ENCODE measurements at regions not wholly inside any gene's neighbourhood (a gene's known extent, or its start where the extent isn't known, plus 50 kb on each side); places are given as distances from the start of the nearest gene placed in this dataset.
A peak's percentile ranks its signal among the peaks of the same experiment; 100 is the strongest.

GRCh38 chr1:219427989-219428388 lies 184.9 kb downstream of the ZC3H11B start:
- no peak overlapping the region for H4K91ac ChIP-seq (ENCODE audit: low read length)
- H3K4me3 ChIP-seq (ENCODE audit: insufficient read depth in 1 of 2, low read depth in 1 of 2, low read length in 2 of 2) = no peak overlapping the region
- no CpG with 5 or more reads among the region's 2 CpGs for WGBS
- H2AFZ ChIP-seq (ENCODE audit: low read depth, low read length) = no peak overlapping the region
- peak; percentile 11 for DNase-seq
- H3K4me2 ChIP-seq (ENCODE audit: low read length, poor library complexity, severe bottlenecking) = no peak overlapping the region
- H3K14ac ChIP-seq (ENCODE audit: low read length in 2 of 2) = no peak overlapping the region
- peak overlapping the region; percentile 64 for H3K9ac ChIP-seq (ENCODE audit: low read length)
- no peaks in the 10 kb centered on the region for H3K27me3 ChIP-seq (ENCODE audit: control insufficient read depth in 1 of 2, insufficient read depth in 1 of 2, low read length in 2 of 2)
- H3K4ac ChIP-seq (ENCODE audit: low read depth in 1 of 2, low read length in 2 of 2) = no peak overlapping the region
- H3K4me1 ChIP-seq (ENCODE audit: control insufficient read depth, insufficient read depth, low read depth, low read length) = peaks cover 4% of the 10 kb centered on the region
- H2BK120ac ChIP-seq (ENCODE audit: low read depth, low read length) = no peak overlapping the region
- no peak overlapping the region for H2BK5ac ChIP-seq (ENCODE audit: low read depth, low read length, poor library complexity, severe bottlenecking)
- no peak overlapping the region for H2BK12ac ChIP-seq (ENCODE audit: low read length in 2 of 2)
- H2BK15ac ChIP-seq (ENCODE audit: low read depth, poor library complexity, severe bottlenecking) = no peak overlapping the region
- no peaks in the 10 kb centered on the region for H3K79me1 ChIP-seq (replicated peaks; ENCODE audit: low read length, poor library complexity, severe bottlenecking)
- H3K9me3 ChIP-seq (ENCODE audit: control insufficient read depth, low read length) = no peaks in the 10 kb centered on the region
- H3K36me3 ChIP-seq (ENCODE audit: control insufficient read depth in 1 of 2, insufficient read depth in 2 of 2, low read depth in 1 of 2, low read length in 2 of 2) = peaks cover 0 to 51% of the 10 kb centered on the region in 2 experiments
- H3K27ac ChIP-seq (ENCODE audit: low read length, poor library complexity, severe bottlenecking) = no peak overlapping the region
- no peak overlapping the region for H4K8ac ChIP-seq (ENCODE audit: low read length)
- no peak overlapping the region for H3K23ac ChIP-seq (ENCODE audit: low read length in 2 of 2)
- H2AK5ac ChIP-seq (ENCODE audit: low read length, severe bottlenecking) = no peak overlapping the region
- no peak overlapping the region for H3K18ac ChIP-seq (ENCODE audit: low read depth in 1 of 2, low read length in 2 of 2)

GRCh38 chr1:219427403-219427802 lies 185.5 kb downstream of the ZC3H11B start:
- no peak overlapping the region for H2BK15ac ChIP-seq (ENCODE audit: low read depth, poor library complexity, severe bottlenecking)
- no peak overlapping the region for H2AFZ ChIP-seq (ENCODE audit: low read depth, low read length)
- H2AK5ac ChIP-seq (ENCODE audit: low read length, severe bottlenecking) = no peak overlapping the region
- peaks cover 0 to 46% of the 10 kb centered on the region in 2 experiments for H3K36me3 ChIP-seq (ENCODE audit: control insufficient read depth in 1 of 2, insufficient read depth in 2 of 2, low read depth in 1 of 2, low read length in 2 of 2)
- no peak overlapping the region for H3K4ac ChIP-seq (ENCODE audit: low read depth in 1 of 2, low read length in 2 of 2)
- H3K14ac ChIP-seq (ENCODE audit: low read length in 2 of 2) = no peak overlapping the region
- H3K4me1 ChIP-seq (ENCODE audit: control insufficient read depth, insufficient read depth, low read depth, low read length) = peaks cover 3% of the 10 kb centered on the region
- H2BK5ac ChIP-seq (ENCODE audit: low read depth, low read length, poor library complexity, severe bottlenecking) = no peak overlapping the region
- H3K27me3 ChIP-seq (ENCODE audit: control insufficient read depth in 1 of 2, insufficient read depth in 1 of 2, low read length in 2 of 2) = no peaks in the 10 kb centered on the region
- H3K9ac ChIP-seq (ENCODE audit: low read length) = no peak overlapping the region
- no peak overlapping the region for H3K18ac ChIP-seq (ENCODE audit: low read depth in 1 of 2, low read length in 2 of 2)
- H3K23ac ChIP-seq (ENCODE audit: low read length in 2 of 2) = no peak overlapping the region
- H3K27ac ChIP-seq (ENCODE audit: low read length, poor library complexity, severe bottlenecking) = no peak overlapping the region
- no peaks in the 10 kb centered on the region for H3K79me1 ChIP-seq (replicated peaks; ENCODE audit: low read length, poor library complexity, severe bottlenecking)
- H3K4me3 ChIP-seq (ENCODE audit: insufficient read depth in 1 of 2, low read depth in 1 of 2, low read length in 2 of 2) = no peak overlapping the region
- H4K8ac ChIP-seq (ENCODE audit: low read length) = no peak overlapping the region
- no peak overlapping the region for H4K91ac ChIP-seq (ENCODE audit: low read length)
- no peaks in the 10 kb centered on the region for H3K9me3 ChIP-seq (ENCODE audit: control insufficient read depth, low read length)
- H3K4me2 ChIP-seq (ENCODE audit: low read length, poor library complexity, severe bottlenecking) = no peak overlapping the region
- DNase-seq = no peak
- H2BK120ac ChIP-seq (ENCODE audit: low read depth, low read length) = no peak overlapping the region
- H2BK12ac ChIP-seq (ENCODE audit: low read length in 2 of 2) = no peak overlapping the region

GRCh38 chr1:219422811-219423598 lies 189.9 kb downstream of the ZC3H11B start:
- H3K4me2 ChIP-seq (ENCODE audit: low read length, poor library complexity, severe bottlenecking) = no peak overlapping the region

GRCh38 chr1:219420913-219421312 lies 192.0 kb downstream of the ZC3H11B start:
- Histone ChIP-seq H3K79me1 (replicated peaks; ENCODE audit: low read length, poor library complexity, severe bottlenecking) (no peaks in the 10 kb centered on the region), H3K27me3 (ENCODE audit: control insufficient read depth in 1 of 2, insufficient read depth in 1 of 2, low read length in 2 of 2) (no peaks in the 10 kb centered on the region), H4K8ac (ENCODE audit: low read length) (no peak overlapping the region), H3K9me3 (ENCODE audit: control insufficient read depth, low read length) (no peaks in the 10 kb centered on the region), H3K4me2 (ENCODE audit: low read length, poor library complexity, severe bottlenecking) (no peak overlapping the region), H2BK120ac (ENCODE audit: low read depth, low read length) (no peak overlapping the region), H2AK5ac (ENCODE audit: low read length, severe bottlenecking) (no peak overlapping the region), H4K91ac (ENCODE audit: low read length) (no peak overlapping the region), H3K36me3 (ENCODE audit: control insufficient read depth in 1 of 2, insufficient read depth in 2 of 2, low read depth in 1 of 2, low read length in 2 of 2) (peaks cover 0 to 8% of the 10 kb centered on the region in 2 experiments), H3K4me1 (ENCODE audit: control insufficient read depth, insufficient read depth, low read depth, low read length) (no peaks in the 10 kb centered on the region), H3K27ac (ENCODE audit: low read length, poor library complexity, severe bottlenecking) (no peak overlapping the region), H3K23ac (ENCODE audit: low read length in 2 of 2) (no peak overlapping the region), H3K9ac (ENCODE audit: low read length) (no peak overlapping the region), H2BK5ac (ENCODE audit: low read depth, low read length, poor library complexity, severe bottlenecking) (no peak overlapping the region), H3K4ac (ENCODE audit: low read depth in 1 of 2, low read length in 2 of 2) (no peak overlapping the region), H3K14ac (ENCODE audit: low read length in 2 of 2) (no peak overlapping the region), H2AFZ (ENCODE audit: low read depth, low read length) (no peak overlapping the region), H2BK15ac (ENCODE audit: low read depth, poor library complexity, severe bottlenecking) (no peak overlapping the region), H3K4me3 (ENCODE audit: insufficient read depth in 1 of 2, low read depth in 1 of 2, low read length in 2 of 2) (no peak overlapping the region), H3K18ac (ENCODE audit: low read depth in 1 of 2, low read length in 2 of 2) (no peak overlapping the region), H2BK12ac (ENCODE audit: low read length in 2 of 2) (no peak overlapping the region)
- DNase-seq = no peak

More at GRCh38 chr1:219422811-219423598, 189.9 kb downstream of the ZC3H11B start:
- H3K36me3 ChIP-seq (ENCODE audit: control insufficient read depth in 1 of 2, insufficient read depth in 2 of 2, low read depth in 1 of 2, low read length in 2 of 2) = peaks cover 0 to 12% of the 10 kb centered on the region in 2 experiments
- no peak overlapping the region for H3K18ac ChIP-seq (ENCODE audit: low read depth in 1 of 2, low read length in 2 of 2)
- no peaks in the 10 kb centered on the region for H3K79me1 ChIP-seq (replicated peaks; ENCODE audit: low read length, poor library complexity, severe bottlenecking)
- no peak overlapping the region for H4K91ac ChIP-seq (ENCODE audit: low read length)
- no peak overlapping the region for H3K23ac ChIP-seq (ENCODE audit: low read length in 2 of 2)
- no peak overlapping the region for H2AK5ac ChIP-seq (ENCODE audit: low read length, severe bottlenecking)
- H3K14ac ChIP-seq (ENCODE audit: low read length in 2 of 2) = no peak overlapping the region
- no peak overlapping the region for H3K4me3 ChIP-seq (ENCODE audit: insufficient read depth in 1 of 2, low read depth in 1 of 2, low read length in 2 of 2)
- H2BK15ac ChIP-seq (ENCODE audit: low read depth, poor library complexity, severe bottlenecking) = no peak overlapping the region
- WGBS = 88% methylated on average over 4 of the region's 4 CpGs
- no peak overlapping the region for H2BK120ac ChIP-seq (ENCODE audit: low read depth, low read length)
- no peaks in the 10 kb centered on the region for H3K9me3 ChIP-seq (ENCODE audit: control insufficient read depth, low read length)
- H3K27me3 ChIP-seq (ENCODE audit: control insufficient read depth in 1 of 2, insufficient read depth in 1 of 2, low read length in 2 of 2) = no peaks in the 10 kb centered on the region
- no peaks in the 10 kb centered on the region for H3K4me1 ChIP-seq (ENCODE audit: control insufficient read depth, insufficient read depth, low read depth, low read length)
- H2BK12ac ChIP-seq (ENCODE audit: low read length in 2 of 2) = no peak overlapping the region
- H4K8ac ChIP-seq (ENCODE audit: low read length) = no peak overlapping the region
- no peak for DNase-seq
- H3K9ac ChIP-seq (ENCODE audit: low read length) = peak overlapping the region; percentile 76
- H3K27ac ChIP-seq (ENCODE audit: low read length, poor library complexity, severe bottlenecking) = no peak overlapping the region
- H3K4ac ChIP-seq (ENCODE audit: low read depth in 1 of 2, low read length in 2 of 2) = no peak overlapping the region
- no peak overlapping the region for H2BK5ac ChIP-seq (ENCODE audit: low read depth, low read length, poor library complexity, severe bottlenecking)
- no peak overlapping the region for H2AFZ ChIP-seq (ENCODE audit: low read depth, low read length)

Measured in mesenchymal stem cell (in vitro differentiated cells and primary cell).